ENCODE measurements at regions not wholly inside any gene's neighbourhood (a gene's known extent, or its start where the extent isn't known, plus 50 kb on each side); places are given as distances from the start of the nearest gene placed in this dataset.
"Not testable (repeated sequence)": the region's sequence is repeated elsewhere in the genome, so short reads cannot be mapped to it uniquely, and the experiment has no call there.

DNA sequence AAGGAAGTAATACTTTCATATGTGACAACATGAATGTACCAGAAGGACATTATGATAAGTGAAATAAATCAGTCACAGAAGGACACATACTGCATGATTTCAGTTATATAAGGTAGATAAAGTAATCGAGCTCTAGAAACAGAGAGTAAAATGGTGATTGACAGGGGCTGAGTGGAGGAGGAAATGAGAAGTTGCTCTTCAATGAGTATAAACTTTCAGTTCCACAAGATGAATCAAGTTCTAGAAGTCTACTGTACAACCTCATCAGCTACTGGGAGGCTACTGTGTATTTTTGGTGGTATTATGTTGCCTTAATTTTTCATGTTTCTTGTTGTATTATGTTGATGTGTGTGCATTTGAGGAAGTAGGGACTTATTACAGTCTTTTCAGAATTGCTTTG is 270.9 kb upstream of the GRIA3 start:
- no peak for DNase-seq (ENCODE audit: low read depth)

DNA sequence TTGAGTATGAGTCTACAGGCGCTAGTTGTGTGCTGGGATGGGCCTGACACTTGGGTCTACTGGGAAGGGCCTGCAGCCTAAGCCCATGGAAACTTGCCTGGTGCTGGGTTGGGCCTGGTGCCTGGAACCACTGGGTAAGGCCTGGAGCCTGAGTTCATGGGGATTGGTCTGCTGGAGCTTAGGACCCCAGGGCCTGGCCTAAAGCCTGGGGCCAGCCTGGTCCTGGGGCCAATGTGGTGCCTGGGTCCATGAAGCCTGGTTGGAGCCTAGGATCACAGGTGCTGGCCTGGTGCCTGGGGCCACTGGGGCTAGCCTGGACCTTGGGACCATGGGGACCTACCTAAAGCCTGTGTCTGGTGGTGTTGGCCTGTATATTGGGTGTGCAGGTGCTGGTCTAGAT is 270.3 kb upstream of the GRIA3 start:
- DNase-seq (ENCODE audit: low read depth) = no peak

DNA sequence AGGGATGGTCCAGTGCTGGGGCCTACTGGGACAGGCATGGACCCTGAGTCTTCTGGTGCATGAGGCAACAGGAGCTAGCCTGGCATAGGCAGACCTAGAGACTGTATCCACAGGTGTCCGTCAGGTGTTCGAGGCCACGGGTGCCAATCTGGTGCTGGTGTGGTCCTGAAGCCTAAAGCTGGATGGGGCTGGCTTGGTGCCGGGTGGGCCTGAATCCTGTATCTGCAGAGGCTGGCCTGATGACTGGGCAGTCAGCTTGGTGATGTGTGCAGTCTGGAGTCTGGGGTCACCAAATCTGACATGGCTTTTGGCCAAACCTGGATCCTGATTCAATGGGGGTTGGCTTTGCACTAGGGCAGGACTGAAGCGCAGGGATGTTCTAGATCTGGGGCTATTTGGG is 269.8 kb upstream of the GRIA3 start:
- no peak for DNase-seq (ENCODE audit: low read depth)

DNA sequence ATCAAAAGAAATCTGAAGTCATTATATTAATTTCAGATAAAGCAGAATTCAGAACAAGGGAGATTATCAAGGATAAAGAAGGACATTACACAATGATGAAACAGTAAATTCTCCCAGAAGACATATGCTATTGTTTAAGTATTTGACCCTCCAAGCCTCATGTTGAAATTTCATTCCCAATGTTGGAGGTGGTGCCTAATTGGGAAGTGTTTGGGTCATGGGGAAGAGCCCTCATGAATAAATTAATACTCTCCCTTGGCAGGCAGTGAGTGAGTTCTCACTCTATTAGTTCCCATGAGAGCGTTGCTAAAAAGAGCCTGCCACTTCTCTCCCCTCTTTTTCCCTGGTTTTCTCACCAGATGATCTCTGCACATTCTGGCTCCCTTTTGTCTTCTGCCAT is 249.9 kb upstream of the GRIA3 start:
- DNase-seq (ENCODE audit: low read depth) = no peak

DNA sequence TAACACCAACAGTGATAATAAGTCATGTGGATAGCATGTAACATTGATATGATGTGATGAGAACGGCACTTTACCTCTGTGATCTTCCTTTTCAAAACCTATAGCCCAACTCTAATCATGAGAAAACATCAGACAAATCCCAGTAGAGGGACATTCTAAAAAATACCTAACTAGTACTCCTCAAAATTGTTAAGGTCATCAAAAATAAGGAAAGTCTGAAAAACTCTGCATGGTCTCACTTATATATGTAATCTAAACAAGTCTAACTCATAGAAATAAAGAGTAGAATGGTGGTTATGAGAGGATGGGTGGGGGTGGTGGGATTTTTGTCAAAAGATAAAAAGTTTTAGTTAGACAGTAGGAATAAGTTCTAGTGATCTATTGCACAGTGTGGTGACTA is 243.9 kb upstream of the GRIA3 start:
- no peak for DNase-seq (ENCODE audit: low read depth)

DNA sequence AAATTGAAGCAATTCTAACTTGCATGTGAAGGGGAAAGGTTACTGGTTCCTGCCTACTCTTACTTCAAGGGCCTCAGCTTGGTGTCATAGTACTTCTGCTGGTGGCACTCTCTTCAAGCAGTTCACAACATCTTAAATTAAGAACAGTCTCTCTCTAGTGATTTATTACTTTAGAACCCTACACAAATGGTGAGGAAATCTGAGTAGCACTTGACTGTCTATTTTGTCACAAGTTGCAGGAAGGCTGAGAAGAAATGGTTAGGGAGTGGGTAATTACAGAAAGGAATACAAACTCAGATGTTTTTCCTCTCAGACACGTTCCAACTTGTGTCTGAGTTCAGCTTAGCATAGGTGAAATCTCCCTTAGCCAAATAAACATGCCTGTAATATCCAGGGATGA is 242.3 kb upstream of the GRIA3 start:
- DNase-seq (ENCODE audit: low read depth) = no peak

DNA sequence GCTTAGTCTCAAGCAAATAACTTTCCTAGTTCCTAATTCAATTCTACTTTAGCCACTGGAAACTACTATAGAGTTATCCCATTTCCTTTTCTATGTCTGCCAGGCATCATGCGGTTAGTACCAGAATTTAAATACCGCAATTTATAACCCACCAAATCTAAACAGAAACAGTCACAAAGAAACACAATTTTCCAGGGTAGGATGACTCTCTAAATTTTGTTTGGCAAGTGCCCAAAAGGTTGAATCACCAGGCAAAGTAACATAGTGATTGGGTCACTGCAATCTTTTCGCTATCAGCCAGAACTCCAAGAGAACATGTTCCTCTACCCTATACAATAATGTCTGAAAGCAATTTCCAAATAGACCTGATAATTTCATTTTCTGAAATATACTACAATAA is 240.2 kb upstream of the GRIA3 start:
- no peak for DNase-seq (ENCODE audit: low read depth)

DNA sequence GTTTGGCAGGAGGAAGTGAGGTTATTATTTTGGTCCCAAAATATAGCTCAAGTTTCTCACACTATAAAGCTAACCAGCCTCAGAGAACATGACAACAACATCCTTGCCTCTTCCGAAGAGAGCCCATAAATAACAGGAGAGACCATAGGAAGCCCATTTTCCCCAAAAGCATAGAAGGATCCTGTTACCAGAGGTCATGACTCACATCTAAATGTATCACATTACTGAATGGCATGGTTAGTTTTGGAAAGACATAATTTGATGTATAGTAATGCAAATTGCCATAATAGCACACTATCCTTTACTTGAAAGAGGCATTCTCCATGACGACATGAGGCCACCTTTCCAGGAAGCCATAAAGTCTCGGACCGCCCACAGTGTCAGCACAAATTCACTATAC is 238.8 kb upstream of the GRIA3 start:
- DNase-seq (ENCODE audit: low read depth) = no peak

DNA sequence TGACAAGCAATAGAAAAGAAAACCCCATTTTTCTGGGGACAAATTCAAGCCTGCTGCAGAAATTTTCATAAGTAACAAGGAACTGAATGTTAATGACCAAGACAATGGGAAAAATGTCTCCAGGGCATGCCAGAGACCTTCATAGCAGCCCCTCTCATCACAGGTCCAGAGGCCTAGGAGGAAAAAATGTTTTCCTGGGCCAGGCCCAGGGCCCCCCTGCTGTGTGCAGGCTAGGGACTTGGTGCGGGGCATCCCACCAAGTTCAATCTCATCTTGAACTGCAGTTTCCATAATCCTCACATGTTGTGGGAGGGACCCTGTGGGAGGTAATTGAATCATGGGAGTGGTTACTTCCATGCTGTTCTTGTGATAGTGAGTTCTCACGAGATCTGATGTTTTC is 211.5 kb upstream of the GRIA3 start:
- no peak for DNase-seq (ENCODE audit: low read depth)

DNA sequence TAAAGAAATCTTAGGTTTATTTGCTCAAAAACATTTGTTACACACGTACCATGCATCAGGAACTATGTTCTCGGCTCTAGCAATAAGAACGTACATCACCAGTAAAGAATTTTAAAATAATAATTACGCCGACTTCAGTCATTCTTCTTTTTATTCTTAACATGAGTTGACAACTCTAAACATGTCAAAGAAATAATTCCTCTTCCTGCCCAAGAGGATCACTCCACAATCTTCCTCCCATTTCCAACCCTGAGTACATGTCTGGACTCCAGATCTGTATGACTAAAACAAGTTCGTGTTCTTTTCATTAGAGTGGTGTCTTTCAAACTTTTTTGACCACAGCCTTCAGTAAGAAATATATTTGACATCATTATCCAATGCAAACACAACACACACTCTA is 201.6 kb upstream of the GRIA3 start:
- no peak for DNase-seq (ENCODE audit: low read depth)

DNA sequence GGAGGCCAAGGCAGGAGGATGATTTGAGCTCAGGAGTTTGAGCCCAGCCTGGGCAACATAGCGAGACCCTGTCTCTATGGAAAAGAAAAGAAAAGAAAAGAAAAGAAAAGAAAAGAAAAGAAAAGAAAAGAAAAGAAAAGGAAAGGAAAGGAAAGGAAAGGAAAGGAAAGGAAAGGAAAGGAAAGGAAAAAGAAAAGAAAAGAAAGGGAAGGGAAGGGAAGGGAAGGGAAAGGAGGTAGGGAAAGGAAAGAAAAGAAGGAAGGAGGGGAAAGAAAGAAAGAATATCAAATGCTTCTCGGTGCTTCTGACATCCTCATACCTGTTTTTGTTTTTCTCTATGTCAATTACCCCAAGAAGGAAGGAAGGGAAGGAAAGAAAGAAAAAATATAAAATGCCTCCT is 181.2 kb upstream of the GRIA3 start:
- not testable (repeated sequence) for DNase-seq (ENCODE audit: low read depth)

DNA sequence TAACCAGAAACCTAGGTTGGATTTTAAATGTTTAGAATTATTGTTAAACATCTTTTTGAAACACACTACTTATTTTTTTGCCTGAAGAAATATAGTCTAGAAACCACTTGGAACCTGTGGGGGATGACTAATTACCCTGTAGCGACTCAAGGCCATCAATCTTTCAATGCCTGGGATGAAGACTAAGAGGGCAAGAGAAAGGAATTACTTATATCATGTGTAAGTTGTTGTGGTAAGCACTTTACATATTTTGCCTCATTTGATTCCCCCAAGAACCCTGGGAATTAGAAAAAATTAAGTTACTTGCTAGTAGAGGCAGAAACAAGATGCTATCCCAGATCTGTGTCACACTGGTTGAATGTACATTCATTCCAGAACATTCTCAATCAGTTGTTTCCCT is 170.9 kb upstream of the GRIA3 start:
- DNase-seq (ENCODE audit: low read depth) = no peak

DNA sequence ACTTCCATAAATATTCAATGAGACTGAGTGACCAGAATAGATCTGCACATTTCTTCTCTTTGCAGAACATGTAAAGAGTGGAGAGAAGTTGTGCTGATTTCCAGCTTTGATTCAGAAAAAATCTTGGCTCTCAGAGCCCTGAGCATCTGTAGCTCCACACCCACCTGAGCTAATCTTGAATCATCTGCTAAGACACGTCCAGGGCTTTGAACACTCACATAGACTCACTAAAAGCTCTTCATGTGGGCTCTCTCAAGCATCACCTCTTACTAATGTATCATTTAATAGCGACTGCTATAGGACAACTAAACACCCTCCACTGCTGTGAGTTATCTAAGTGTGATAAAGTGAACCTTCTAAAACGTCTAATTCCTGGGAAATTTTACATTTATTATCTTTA is 147.7 kb upstream of the GRIA3 start:
- DNase-seq (ENCODE audit: low read depth) = no peak

DNA sequence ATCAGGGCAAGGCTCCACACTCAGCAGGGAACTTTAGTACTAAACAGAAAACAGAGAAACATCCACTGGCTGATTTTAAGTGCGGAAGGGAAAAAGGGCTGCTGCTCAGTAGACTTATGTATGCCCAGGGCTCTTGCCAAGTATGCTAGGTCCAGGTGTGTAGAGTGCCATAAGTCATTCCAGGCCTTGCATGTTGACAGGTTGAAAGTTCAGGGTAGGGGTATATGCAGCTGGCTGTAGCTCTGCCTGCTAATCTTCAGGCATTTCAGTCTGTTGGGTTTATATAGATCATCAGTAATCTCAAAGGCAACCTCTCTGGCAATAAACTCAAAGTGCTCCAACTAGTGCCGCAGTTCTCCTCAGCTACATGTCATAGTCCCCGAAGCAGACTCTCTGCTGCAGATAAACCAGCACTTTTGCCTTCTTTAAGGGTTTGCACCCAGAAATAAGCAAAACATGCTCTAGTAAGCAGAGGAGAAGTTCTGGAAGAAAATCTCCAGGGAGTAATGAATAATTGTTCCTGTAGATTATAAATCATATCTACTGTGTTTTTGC is 134.9 kb upstream of the GRIA3 start:
- no peak for DNase-seq (ENCODE audit: low read depth)

DNA sequence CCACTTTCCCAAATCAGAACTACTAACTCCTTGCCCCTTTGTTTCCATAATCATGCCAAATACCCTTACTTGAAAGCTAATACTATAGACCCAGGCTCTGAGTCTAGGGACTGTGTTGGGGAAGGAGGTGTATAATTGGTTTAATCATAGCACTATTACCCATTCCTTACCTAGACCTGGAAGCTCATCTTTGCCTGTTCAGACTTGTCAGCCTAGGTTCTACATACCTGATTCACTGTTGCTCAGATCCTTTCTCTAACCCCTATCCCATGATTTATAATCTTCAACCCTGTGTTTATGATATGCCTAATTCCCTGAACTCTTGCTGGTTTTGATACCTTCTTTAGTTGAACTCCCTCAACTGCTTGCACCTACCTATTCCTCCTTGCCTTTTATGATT is 123.1 kb upstream of the GRIA3 start:
- DNase-seq (ENCODE audit: low read depth) = no peak

DNA sequence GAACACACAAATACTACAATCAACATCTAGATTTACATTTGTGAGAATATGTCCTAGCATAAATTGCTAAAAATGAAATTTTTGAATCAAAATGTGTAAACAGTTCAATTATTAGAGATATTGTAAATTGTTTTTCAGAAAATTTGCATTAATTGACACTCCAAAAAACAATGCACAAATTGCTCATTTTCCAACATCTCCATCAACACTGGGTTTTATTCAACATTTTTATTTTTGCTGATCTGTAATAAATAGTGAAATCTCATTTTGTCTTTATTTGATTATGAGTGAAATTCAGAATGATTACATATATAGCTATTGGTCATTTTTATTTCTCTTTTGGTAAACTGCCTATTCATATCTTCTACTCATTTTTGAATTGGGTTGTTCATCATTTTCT is 120.0 kb upstream of the GRIA3 start:
- no peak for DNase-seq (ENCODE audit: low read depth)

DNA sequence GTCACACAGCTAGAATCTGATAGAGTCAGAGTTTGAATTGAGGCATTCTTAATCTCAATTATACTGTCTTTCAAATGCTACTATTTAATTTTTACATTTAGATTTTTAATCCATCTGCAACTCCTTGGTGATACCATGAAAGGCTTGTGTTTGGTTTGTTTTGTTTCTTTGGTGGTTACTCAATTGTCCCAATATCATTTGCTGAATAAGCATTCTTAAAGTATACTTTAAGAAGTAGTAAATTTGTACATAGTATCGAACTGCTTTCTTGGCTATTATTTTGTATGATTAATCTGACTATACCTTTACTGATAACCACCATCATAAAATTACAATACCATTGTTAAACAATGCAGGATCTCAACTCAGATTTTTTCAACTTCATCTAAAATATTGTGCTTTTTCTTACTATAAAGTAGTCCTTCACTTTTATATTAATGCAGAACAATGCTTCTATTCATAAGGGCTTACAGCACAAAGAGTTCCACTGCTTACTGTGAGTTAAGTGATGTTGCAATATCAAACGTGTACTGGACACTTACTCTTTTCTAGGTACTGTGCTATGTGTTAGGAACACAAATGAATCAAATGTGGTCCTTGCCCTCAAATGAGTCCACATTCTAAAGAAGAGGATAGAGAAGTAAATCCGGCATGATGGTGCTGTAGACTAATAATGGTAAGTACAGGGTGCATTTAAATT is 111.2 kb upstream of the GRIA3 start:
- DNase-seq (ENCODE audit: low read depth) = no peak

DNA sequence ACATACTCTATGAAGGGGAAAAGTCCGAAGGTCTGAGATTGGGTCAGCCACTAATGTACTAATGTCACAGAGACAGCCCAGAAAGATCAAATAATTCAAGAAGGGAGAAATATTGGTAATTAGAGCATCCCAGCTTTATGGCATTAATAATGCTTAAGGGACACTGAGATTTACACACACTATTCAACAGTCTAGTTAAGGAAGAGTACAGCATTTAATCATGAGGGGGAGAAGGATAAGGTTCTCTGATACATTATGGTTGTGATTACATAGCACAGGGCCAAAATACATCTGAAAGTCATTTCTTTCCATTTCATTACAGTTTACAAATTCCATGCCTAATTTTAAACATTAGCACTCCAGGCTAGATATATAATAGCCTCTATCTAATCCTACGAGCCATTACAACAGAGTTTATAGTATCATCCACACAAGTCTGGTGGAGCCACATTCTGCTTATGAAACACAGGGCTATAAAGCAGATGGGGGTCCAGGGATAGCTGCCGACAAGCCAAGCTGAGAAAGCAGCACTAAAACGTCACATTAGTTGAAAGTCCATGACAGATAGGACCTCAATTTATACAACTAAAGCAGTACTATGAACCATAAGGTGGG is 108.0 kb upstream of the GRIA3 start:
- no peak for DNase-seq (ENCODE audit: low read depth)

DNA sequence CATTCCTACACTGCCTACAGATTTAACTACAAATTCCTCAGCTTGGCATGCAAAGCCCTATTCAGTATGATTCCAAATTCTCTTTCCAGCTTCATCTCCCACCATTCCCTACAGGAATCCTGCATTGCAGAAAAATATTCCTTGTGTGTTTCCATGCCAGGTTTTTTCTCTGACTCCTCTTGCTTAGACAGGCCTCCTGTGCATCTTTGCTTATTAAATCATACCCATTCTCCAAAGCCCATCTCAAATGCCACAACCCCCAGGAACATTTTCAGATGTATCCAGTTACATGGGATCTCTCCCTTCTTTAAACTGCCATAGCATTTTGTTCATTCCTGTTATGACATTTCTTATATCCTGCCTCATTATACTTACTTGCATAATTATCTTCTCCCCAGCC is 106.4 kb upstream of the GRIA3 start:
- DNase-seq (ENCODE audit: low read depth) = no peak

DNA sequence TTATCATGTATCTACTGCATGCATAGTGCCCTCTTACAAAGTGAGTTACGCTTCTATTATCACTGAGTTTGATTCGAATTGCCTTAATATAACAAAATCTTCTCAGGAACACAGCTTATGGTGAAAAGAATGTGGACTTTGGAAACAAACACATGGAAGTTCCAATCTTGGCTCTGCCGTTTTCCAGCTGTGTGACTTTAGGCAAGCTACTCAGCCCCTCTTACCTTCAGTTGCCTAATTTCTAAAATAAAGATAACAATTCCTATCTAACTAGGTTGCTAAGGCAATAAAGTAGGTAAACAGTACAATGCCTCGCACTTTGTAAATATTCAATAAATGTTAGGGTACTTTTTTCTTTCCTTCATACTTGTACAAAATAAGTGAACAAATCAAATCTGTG is 104.0 kb upstream of the GRIA3 start:
- no peak for DNase-seq (ENCODE audit: low read depth)

DNA sequence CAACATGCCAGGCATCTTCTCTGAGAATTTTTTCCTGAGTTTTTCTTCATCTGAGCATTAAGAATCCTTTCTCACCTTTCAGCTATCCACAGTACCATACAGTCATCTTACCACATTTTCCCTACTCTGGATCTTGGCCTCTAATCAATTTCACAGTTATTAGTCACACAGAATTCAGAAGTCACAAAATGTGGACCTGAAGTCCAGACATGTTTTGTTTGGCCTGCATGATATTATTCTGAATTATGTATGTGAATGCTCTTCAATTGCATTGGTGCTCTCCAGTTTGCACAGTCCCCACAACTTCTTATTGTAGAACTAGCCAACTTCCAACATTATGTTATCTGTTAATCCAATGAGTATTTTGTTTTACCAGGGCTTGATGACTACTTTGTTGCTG is 102.3 kb upstream of the GRIA3 start:
- DNase-seq (ENCODE audit: low read depth) = no peak

DNA sequence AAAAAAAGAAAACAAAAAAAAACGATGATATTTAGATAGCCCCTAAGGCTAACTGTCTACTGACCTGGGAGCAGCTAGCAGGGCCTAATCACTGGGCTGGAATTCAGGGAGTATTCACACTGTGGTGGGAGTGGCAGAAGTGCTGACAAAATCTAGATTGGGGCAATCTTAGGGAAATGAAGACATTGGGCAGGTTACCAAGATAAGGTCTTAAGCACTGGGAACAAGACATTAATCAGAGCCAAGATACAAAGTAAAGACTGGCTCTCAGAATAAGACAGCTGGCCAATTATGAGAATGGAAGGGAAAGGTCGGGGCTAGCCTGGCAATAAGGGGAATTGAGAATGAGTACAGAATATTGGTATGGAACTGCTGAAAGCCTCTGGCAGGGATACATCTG is 100.2 kb upstream of the GRIA3 start:
- no peak for DNase-seq (ENCODE audit: low read depth)

DNA sequence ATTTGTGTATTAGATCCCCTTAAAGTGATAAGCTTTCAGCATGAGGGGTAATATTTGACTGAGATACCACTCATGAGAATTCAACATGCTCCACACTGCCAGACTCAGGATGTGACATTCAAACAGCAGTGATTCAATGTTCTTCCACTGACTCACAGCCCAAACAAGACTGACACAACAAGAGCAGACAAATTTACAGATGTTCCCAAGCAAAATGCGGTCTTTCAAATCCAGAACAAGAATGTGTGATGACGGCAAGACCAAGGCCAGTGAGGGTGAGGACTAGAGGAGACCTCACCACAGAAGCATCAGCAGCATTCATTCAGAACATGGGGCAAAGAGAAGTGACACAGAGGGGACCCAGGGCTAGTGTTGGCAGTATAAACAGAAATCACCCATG is 99.3 kb upstream of the GRIA3 start:
- no peak for DNase-seq (ENCODE audit: low read depth)

DNA sequence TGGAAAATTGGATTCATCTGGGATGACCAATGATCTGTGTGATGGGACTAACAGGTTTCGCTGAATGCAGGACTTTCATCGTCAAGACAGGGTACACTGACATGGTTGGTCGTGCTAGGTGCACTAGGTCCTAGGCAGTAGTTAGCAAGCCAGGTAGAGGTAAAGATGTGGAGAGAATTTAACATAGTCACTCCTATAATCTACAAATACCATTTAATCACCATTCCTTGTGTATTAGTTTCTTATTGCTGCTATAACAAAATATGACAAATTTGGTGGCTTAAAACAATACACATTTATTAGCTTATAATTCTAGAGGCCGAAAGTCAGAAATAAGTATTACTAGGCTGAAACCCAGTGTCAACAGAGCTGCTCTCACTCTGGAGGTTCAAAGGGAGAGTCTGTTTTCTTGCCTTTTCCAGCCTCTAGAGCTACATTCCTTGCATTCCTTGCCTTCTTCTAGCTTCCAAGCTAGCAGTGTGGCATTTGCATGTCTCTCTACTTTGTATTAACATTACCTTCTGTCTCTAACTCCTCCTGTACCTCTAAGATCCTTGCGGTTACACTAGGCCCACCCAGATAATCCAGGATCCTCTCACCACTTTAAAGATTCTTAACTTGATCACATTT is 98.7 kb upstream of the GRIA3 start:
- DNase-seq (ENCODE audit: low read depth) = no peak
